ENCODE measurements at regions not wholly inside any gene's neighbourhood (a gene's known extent, or its start where the extent isn't known, plus 50 kb on each side); places are given as distances from the start of the nearest gene placed in this dataset.

DNA sequence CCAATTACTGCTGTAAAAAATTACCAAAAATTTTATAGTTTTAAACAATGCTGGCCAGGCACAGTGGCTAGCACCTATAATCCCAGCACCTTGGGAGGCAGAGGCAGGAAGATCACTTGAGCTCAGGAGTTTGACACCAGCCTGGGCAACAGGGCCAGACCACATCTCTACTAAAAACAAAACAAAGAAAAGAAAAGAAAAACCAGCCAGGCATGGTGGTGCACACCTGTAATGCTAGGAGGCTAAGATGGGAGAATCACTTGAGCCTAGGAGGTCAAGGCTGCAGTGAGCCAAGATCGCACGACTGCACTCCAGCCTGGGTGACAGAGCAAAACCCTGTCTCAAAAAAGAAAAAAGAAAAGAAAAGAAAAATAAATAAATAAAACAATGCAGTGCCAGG lies 54.0 kb upstream of the ARID2 start:
- TF ChIP-seq, protein P1, sequence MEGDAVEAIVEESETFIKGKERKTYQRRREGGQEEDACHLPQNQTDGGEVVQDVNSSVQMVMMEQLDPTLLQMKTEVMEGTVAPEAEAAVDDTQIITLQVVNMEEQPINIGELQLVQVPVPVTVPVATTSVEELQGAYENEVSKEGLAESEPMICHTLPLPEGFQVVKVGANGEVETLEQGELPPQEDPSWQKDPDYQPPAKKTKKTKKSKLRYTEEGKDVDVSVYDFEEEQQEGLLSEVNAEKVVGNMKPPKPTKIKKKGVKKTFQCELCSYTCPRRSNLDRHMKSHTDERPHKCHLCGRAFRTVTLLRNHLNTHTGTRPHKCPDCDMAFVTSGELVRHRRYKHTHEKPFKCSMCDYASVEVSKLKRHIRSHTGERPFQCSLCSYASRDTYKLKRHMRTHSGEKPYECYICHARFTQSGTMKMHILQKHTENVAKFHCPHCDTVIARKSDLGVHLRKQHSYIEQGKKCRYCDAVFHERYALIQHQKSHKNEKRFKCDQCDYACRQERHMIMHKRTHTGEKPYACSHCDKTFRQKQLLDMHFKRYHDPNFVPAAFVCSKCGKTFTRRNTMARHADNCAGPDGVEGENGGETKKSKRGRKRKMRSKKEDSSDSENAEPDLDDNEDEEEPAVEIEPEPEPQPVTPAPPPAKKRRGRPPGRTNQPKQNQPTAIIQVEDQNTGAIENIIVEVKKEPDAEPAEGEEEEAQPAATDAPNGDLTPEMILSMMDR (conservative IDR thresholded peaks at IDR 0.05), result no peak
- no peak for TF ChIP-seq ZFX (IDR thresholded peaks at IDR 0.05)
